CD4-positive, alpha-beta T cell treated with Interleukin-1 beta for 1 hour (primary cell): ENCODE measurements at regions not wholly inside any gene's neighbourhood (a gene's known extent, or its start where the extent isn't known, plus 50 kb on each side); places are given as distances from the start of the nearest gene placed in this dataset.
"Not testable (repeated sequence)": the region's sequence is repeated elsewhere in the genome, so short reads cannot be mapped to it uniquely, and the experiment has no call there.

Source experiments
- DNase-seq, 2 donors: peaks; one replicate each; pipeline ENCODE4 v3.0.0-alpha.2; 2020 to 2022

DNA sequence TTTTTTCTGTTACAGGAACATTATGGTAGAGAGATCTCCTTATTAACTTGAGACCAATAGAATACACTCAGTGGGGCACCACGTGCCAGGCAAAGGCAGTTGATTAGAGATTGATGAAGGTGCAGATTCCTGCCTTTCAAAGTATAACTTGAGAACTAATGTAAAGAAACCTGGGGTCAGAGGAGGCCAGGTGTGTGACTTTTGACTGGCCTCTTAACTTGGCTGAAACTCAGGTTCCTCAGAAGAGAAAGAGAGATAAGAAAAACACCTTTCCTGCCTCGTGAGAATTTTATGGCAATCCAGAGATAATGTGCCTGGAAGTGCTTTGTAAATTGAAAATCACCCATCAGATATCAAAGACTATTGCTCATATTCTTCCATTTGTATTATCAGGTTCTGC is 110.7 kb upstream of the GZMB start:
- DNase-seq = no peak

DNA sequence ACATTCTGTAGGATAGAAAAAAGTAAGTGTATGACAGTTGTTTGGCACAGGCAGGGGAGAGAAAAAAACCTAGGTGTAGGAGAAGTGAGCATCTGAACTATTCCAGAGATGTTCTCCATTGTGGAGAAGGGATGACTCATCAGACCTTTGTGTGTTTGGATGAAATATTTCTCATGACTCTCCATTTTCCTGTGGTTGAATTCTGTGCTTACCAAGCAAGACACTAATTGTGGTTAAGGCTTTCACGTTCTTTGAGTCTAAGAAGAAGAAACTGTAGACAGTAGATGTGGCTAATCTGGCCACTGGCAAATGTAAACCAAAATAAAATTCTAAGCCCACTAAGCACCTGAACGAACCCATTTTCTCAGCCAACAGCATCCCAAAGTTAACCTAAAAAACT is 107.9 kb upstream of the GZMB start:
- no peak for DNase-seq

DNA sequence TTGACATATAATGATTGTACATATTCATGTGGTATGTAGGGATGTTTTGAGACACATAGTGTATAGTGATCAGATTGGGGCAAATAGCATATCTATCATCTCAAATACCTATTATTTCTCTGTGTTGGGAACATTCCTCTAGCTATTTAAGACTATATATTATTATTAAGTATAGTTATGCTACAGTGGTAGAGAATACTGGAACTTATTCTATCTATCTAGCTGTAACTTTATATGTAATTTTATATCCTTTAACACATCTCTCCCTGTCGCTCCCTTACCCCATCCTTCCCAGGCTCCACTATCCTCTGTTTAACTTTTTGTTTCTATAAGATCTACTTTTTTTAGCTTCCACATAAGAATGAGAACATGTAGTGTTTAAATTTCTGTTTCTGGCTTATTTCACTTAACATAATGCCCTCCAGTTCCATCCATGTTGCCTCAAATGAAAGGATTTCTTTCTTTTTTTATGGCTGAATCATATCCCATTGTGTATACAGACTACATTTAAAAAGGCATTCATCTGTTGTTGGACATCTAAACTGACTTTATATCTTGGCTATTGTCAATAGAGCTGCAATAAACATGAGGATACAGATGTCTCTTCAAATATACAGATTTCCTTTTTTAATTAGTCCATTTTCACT is 102.1 kb upstream of the GZMB start:
- no peak for DNase-seq

DNA sequence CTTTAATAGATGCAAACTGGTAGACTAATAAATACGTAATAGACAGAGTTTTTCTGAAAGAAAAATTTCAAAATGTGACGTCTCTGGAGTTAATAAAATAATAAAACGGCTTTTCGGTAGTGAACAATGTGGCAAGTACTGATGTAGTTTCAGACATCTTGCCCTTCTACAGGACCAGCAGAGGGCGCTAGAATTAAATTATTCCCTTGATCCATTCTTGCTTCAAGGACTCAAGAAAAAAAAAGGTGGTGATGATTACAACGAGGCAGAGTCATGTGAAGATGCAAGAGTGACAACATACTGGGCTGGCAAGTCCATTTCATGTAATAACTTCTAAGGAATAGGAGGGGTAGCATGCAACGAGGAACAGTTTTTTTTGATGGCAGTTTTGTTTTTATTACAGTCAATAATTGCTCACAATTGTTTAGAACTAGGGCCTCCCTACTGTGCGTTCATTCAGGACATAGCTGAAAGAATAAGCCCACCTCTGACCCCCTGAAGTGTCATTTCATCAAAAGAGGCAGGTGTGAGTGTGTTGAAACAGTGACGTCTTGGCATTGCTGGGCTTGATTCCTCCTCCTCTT is 101.0 kb upstream of the GZMB start:
- DNase-seq = peak; percentile 7 to 44

DNA sequence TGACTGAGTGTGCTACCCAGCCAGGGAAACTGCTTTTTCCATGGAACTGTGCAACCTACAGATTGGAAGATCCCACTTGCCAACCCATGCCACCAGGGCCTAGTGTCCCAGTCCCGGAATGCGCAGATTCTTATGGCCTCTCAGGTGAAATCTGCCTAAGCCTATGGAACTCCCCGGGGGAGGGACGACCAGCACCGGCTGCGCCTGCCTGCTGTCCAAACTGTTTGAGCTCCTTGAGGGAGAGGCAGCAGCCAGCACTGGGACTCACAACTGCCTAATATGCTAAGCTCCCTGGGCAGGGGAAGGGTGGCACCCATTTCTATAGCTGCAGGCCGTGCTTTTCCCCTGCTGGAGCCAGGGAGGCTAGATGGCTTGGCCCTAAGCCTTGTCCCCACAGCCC is 92.5 kb upstream of the GZMB start:
- no peak for DNase-seq

DNA sequence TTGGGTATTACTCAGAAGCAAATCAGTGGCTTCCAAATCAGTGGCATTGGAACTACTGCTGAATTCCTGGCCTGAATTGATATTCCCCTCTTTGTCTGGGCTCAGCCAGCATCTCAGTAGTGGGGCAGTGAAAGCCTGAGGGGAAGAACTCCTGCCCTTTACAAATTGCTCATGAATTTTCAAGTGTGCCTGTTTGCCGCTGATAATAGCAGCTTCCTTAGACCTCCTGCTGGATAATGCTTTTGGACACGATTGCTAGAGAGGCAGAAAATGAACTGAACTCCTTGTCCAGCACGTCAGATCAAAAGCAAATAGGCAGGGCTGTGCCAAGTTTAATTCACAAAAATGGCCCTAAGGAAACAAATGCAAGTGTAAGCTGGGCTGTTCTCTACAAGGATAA is 91.3 kb upstream of the GZMB start:
- no peak for DNase-seq

DNA sequence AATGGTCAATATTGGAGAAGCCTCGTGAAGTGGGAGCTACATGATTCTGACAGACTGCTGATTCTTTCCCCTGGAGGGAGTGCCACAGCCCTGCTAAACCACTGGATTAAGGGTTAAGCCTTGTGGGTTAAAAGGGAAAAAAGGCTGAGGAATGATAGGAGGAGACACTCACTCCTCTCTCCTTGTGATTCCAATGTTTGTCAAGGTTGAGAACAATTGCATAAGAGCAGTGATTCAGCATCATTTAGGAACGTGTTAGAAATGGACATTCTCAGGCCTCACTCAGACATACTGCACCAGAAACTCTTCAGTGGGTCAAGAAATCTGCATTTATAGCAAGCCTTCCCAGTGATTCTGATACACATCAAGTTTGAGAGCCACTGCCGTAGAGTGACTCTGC is 87.8 kb upstream of the GZMB start:
- no peak for DNase-seq

DNA sequence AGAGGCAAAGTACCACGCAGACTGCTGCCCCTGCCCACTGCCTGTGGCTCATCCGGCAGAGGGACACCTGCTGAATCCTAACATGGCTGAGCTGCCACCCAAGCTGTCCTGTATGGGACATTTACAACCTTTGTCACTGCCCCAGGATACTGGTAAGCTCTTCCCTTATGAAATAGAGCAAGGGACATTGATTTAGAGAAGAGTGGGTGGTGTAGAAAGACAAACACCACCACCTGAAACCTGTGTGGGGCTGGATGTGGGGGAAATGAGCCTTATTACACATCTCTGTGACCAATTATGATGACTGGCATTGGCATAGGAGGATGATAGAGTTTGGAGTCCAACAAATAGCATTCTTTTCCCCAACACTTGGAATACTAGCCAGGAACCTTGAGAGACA is 81.2 kb upstream of the GZMB start:
- no peak for DNase-seq

DNA sequence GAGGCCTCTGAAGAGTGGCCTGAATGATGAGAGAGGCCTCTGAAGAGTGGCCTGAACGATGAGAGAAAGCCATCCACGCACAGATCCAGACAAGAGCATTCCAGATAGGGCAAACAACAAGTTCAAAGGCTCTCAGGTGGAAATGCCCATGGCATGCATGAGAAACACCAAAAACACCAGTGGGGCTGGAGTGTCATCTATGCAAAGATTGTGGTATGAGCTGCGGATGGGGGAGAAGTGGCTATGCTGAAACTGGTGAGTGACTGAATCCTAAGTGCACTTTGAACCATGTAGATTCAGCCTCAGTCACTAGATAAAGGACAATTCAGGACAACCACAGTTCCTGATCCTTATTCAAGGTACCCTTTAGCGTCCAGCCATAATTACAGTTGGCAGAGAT is 79.4 kb upstream of the GZMB start:
- DNase-seq = no peak

DNA sequence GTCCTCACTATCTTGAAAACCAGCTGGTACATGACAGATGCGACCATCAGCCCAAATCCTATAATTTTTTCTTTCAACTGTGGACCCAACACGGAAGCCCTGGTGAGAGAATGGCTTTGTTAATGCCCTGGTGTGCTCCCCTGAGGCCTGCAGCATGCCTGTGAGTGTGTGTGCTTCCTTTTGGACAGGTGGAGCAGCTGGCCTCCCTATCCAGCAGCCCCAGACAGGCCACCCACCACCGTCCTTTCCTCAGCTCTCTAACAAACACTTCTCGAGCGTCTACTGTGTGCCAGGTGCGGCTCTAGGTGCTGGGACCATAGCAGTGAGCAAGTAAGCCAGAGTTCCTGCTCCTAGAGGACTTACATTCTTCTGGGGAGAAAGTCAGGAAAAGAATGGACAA is 78.9 kb upstream of the GZMB start:
- no peak for DNase-seq

DNA sequence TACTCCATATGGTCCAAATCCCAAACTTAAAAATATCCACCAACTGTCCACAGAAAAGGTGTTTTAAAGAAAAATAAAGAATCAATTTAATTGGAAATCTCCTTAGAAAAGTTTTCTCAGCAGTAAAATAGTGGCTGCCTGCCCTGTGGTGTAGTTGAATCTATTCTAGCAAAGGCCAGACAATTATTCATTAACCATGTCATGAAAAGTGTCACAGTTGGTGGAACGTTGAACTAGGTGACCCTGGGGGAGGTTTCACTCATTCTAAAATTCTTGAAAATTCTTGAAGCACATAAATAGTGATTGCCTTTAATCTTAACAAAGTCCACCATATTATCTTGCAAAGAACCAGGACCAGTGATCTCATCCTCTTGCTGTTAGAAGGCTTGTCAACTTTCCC is 78.4 kb upstream of the GZMB start:
- DNase-seq = no peak

DNA sequence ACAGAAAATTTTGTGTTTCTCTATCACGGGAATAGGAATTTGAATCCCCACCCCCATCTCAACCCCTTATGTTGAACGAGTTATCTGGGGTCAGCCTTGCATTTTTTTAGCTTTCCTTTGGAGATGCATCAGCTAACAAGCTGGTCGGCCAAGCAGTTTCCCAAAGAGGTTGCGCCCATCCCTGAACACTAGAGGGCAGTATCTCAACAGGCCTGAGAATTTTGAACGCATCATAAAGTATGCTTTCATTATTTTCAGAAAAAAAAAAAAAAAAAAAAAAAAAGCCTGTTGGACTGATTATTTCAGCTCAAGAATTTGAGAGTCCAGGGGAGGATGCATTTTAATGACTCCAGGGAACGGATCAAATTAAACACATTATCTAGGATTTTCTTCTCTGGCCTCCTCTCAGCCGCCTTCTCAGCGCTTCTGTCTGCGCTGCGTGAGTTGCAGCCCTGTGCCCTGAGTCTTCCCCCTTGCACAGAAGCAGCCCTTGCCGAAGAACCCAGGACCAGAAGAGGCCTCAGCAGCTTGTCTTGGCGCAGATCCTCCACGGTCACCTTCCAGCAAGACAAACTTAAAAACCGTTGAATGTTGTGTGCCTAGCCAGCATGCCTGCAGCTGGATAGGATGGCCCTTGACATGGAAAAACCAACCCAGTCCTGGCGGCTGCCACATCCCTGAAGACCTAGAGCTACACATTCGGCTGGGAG is 76.6 kb upstream of the GZMB start:
- DNase-seq = peak; percentile 59 to 64

DNA sequence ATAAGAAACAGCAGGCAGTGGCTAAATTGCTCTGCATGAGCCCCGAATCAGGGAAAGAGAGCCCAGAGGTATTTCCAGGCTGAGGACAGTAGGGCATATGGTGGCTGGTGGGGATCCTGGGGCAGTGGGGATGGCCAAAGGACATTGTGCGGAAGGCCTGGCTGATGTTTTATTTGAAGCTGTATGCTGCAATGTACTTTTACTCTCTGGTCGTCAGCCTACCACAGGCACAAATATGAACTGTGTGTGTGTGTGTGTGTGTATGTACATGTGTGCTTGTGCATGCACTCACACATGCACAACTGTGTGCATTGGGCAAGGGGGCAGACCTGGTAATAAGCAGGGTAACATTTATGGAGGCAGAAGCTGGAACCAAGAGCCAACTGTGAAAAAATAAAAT is 74.7 kb upstream of the GZMB start:
- DNase-seq = no peak

DNA sequence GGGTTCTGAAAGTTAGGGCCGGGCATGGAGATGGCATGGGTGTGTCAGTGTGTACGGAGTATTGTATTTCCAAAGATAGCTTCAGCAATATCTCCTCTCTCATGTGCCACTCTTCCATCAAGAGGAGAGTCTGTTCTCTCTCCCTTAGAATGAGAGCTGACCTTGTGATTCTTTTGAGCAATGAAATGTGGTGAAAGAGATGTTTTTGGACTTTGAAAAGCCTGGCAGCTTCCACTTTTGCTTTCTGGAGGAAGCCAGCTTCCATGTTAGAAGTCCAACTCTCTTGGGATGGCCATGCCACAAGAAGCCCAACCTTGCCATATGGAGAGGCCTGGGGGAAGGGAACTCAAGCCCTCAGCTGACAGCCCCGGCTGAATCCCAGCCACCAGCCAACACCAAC is 72.4 kb upstream of the GZMB start:
- DNase-seq = no peak

DNA sequence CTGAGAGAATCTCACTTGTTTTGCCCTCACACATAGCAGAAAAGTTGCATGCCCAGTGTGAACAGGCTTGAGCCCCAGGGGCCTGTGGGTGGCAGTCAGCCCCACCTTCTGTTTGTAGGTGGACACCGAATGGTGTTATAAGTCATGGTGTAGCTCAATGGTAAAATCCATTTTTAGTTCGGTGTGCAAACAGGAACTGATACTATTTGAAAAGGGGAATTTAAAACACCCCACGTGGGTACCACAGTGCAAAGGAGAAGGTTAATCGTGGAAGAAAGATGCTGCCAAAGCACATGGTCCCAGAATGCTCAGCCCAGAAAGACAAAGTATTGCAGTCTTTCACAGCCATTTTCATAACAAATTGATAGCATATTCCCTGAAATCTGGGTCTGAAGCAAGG is 71.8 kb upstream of the GZMB start:
- DNase-seq = peak in 1 of 2 donors; percentile 23

DNA sequence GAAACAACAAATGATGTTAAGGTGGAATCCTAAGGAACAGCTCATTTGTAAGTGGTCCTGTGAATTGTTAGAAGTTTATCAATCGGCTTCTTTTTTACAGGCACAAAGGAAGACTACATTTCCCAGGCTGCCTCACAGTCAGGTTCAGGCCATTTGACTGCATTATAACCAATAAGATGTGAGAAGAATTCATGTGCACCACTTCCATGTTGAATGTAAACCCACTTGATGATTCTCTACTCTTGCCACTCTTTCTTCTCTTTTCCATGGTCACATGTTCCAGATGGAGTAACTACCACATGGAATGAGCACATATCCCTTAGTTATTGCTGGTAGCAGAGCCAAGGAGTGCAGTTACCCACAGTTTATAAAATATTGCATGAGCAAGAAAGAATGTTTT is 67.1 kb upstream of the GZMB start:
- DNase-seq = no peak

DNA sequence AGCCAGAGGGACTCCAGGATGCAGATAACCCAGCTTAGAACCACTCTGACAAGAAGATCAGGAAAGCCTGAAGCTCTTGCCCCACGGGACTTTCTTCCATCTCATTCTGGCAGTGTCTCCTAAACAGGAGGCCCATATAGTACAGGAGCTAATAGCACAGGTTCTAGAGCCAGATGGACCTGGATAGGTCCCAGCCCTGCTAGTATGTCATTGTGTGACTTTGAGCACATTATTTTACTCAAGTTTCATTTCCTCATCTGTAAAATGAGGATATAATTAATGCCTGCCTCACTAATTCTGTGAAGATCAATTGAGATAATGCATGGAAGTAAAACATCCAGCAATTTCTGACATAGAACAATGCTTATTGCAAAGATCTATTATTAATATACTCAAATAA is 66.5 kb upstream of the GZMB start:
- no peak for DNase-seq

DNA sequence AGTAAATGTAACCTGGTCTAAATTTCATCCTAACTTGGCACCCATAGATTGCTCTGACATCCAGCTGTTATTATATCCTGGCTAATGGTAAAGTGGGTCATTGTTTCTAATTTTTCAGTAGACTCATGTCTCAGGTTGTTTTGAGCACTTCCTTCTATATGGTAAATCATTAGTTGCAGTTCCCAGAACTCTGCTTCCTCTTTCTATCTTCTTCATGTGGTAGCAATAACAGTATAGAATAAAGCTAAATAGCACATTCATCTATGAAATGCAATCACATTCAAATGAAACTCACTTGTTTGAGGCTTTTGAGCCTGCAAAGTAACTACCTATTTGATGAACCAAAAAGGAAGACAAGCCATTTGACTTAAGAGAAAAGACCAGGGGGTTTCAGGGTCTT is 65.1 kb upstream of the GZMB start:
- DNase-seq = no peak

DNA sequence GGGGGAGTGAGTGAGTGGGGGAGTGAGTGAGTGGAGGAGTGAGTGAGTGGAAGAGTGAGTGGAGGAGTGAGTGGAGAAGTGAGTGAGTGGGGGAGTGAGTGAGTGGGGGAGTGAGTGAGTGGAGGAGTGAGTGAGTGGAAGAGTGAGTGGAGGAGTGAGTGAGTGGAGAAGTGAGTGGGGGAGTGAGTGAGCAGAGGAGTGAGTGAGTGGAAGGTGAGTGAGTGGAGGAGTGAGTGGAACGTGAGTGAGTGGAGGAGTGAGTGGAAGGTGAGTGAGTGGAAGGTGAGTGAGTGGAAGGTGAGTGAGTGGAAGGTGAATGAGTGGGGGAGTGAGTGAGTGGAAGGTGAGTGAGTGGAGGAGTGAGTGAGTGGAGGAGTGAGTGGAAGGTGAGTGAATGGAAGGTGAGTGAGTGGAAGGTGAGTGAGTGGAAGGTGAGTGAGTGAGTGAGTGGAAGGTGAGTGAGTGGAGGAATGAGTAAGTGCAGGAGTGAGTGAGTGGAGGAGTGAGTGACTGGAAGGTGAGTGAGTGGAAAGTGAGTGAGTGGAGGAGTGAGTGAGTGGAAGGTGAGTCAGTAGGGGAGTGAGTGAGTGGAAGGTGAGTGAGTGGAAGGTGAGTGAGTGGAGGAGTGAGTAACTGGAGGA is 62.4 kb upstream of the GZMB start:
- not testable (repeated sequence) for DNase-seq

DNA sequence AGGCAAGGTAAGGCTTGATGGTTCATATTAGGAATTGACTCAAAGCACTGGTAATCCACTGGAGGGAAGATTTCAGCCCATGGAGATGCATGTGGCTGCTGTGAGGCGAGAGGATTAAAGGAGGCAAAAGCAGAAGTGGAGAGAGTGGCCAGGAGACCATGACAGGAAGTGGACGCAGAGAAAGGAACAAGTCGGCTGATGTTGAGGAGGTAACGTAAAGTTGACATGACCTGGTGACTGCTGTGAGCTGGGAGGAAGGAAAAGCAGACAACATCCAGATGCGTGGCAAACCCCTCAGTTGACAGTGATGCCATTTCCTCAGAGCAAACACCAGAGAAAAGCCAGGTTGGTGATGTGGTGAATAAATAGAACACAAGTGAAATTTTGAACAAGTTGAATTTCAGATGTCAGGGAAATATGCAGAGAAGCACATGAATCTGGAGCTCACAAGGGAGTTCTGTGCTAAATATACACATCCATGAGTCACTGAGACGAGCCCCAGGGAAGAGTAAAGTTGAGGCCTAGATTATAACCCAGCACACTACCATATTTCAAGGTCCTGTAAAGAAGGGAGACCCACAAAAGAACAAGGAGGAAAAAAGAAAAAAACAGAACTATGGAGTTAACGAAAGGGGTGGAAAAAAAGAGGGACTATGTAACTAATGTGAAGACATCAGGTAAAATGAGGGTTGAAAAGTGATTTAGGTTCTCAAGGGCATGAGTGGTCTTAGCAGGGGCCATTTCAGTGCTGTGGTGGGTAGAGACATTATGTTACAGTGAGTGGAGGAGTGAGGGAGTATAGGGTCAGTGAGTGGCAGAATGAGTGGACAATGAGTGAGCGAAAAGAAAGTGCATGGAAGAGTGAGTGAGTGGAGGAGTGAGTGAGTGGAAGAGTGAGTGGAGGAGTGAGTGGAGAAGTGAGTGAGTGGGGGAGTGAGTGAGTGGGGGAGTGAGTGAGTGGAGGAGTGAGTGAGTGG is 61.6 kb upstream of the GZMB start:
- DNase-seq = peak; percentile 25 to 54

DNA sequence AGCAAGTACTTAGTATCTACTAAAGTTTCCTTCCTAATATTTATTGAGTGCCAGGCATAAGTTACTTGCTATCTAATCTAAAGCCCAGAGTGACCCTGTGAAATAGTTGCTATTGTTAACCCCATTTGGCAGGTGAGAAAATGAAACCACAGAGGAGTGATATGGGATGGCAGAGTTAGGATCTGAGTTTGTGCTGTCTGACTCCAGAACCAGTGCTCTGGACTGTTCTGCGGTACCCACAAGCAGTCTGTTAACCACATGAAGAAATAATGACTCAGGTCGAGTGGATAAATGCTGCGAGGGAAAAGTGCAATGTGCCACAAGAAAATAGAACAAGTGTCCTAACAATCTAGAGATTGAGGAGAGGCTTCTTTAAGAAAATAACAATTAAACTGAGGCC is 60.7 kb upstream of the GZMB start:
- DNase-seq = peak in 1 of 2 donors; percentile 22

DNA sequence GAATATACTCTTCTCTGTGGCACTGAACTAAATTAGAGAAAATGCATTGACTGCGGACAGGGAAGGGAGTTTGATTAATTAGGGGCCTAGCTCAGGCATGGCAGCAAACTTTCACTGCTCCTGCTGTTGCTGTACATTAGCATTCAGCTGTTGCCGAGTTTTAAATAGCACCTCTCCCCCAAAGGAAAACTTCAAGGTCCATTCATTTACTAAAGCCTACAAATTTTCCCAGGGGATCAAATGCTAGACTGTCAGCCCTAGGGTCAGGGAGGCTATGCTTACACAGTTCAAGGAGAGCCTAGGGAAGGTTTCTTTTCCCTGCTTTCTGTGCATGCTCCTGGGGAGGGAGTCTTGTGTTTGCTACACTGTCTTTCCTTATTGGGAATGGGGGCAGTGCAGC is 60.0 kb upstream of the GZMB start:
- DNase-seq = no peak

DNA sequence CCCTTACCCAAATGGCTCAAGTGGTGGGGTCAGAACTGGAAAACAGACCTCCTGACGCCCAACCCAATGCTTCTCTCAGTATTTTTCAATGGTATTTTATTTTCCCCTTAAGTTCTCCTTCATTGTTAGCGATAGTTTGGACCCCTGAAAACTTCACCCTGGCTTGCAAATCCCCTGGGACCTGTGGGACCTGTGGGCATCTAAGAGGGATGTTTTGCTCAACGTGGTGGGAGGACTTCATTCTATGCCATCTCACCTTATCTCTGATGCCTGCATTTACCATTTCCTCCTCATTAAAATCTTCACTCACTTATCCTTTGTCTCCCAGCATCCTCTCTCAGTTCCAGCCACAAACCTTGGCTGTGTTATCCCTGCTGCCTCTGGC is 59.4 kb upstream of the GZMB start:
- no peak for DNase-seq
